Endodermal cell (in vitro differentiated cells): ENCODE measurements at regions not wholly inside any gene's neighbourhood (a gene's known extent, or its start where the extent isn't known, plus 50 kb on each side); places are given as distances from the start of the nearest gene placed in this dataset.

Source experiments
- DNase-seq: peaks from one replicate; pipeline ENCODE4 v3.0.0-alpha.2; 2017
- H3K27ac ChIP-seq: 2 replicates; pipeline ENCODE4 v1.5.1; 2013; ENCODE audit warnings: mild to moderate bottlenecking, low read depth, low read length, moderate library complexity
- H3K27me3 ChIP-seq: 2 replicates; pipeline ENCODE4 v1.6.1; 2013; ENCODE audit warnings: mild to moderate bottlenecking, low read length, moderate library complexity; ENCODE audit not compliant: insufficient read depth, control insufficient read depth, poor library complexity, severe bottlenecking
- H3K36me3 ChIP-seq: 2 replicates; pipeline ENCODE4 v1.7.0; 2013; ENCODE audit warnings: mild to moderate bottlenecking, low read length, moderate library complexity; ENCODE audit not compliant: control insufficient read depth, insufficient read depth
- H3K4me1 ChIP-seq: one replicate; pipeline ENCODE4 v1.7.0; 2013; ENCODE audit warnings: low read length; ENCODE audit not compliant: control insufficient read depth, insufficient read depth
- H3K4me3 ChIP-seq: 2 replicates; pipeline ENCODE4 v1.5.1; 2013; ENCODE audit warnings: mild to moderate bottlenecking, low read length, moderate library complexity
- H3K9ac ChIP-seq: 2 replicates; pipeline ENCODE4 v1.6.1; 2013; ENCODE audit warnings: mild to moderate bottlenecking, low read length, moderate library complexity; ENCODE audit not compliant: poor library complexity, severe bottlenecking; ENCODE audit errors: extremely low read depth
- H3K9me3 ChIP-seq: 2 replicates; pipeline ENCODE4 v1.6.1; 2013; ENCODE audit warnings: mild to moderate bottlenecking, low read length, moderate library complexity; ENCODE audit not compliant: control insufficient read depth
- H3K27ac Mint-ChIP-seq: 2 replicates; pipeline ENCODE4 v1.8.0; 2020; ENCODE audit warnings: mixed read lengths
- H3K27me3 Mint-ChIP-seq: 2 replicates; pipeline ENCODE4 v1.8.0; 2021; ENCODE audit warnings: mild to moderate bottlenecking, mixed read lengths; ENCODE audit not compliant: insufficient read depth
- H3K36me3 Mint-ChIP-seq: 2 replicates; pipeline ENCODE4 v1.8.0; 2020; ENCODE audit warnings: low read depth, mixed read lengths
- H3K4me1 Mint-ChIP-seq: 2 replicates; pipeline ENCODE4 v1.8.0; 2020; ENCODE audit warnings: mixed read lengths
- H3K4me3 Mint-ChIP-seq: 2 replicates; pipeline ENCODE4 v1.8.0; 2020; ENCODE audit warnings: mild to moderate bottlenecking, moderate library complexity, mixed read lengths
- H3K9me3 Mint-ChIP-seq: 2 replicates; pipeline ENCODE4 v1.8.0; 2020; ENCODE audit warnings: mild to moderate bottlenecking, mixed read lengths
- WGBS, 2 experiments: methylation state at CpG; one replicate each; pipeline versions ENCODE4 v1.1.5 to v1.1.7; 2013; ENCODE audit warnings: missing lambda C conversion rate in 2 of 2, mixed read lengths in 1 of 2; ENCODE audit not compliant: insufficient coverage in 1 of 2, insufficient read length in 1 of 2; 5-methylcytosine and 5-hydroxymethylcytosine counted together
- TF ChIP-seq, protein P1 (sequence below): fragments of 200-600 bp; sonication (generic); conservative IDR thresholded peaks from 2 replicates; pipeline ENCODE4 v1.5.0; 2021; ENCODE audit warnings: antibody characterized with exemption, mild to moderate bottlenecking

- TF ChIP-seq, protein P1, sequence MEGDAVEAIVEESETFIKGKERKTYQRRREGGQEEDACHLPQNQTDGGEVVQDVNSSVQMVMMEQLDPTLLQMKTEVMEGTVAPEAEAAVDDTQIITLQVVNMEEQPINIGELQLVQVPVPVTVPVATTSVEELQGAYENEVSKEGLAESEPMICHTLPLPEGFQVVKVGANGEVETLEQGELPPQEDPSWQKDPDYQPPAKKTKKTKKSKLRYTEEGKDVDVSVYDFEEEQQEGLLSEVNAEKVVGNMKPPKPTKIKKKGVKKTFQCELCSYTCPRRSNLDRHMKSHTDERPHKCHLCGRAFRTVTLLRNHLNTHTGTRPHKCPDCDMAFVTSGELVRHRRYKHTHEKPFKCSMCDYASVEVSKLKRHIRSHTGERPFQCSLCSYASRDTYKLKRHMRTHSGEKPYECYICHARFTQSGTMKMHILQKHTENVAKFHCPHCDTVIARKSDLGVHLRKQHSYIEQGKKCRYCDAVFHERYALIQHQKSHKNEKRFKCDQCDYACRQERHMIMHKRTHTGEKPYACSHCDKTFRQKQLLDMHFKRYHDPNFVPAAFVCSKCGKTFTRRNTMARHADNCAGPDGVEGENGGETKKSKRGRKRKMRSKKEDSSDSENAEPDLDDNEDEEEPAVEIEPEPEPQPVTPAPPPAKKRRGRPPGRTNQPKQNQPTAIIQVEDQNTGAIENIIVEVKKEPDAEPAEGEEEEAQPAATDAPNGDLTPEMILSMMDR, result no peak
- Mint-ChIP-seq H3K4me1 (no peaks in the 10 kb centered on the region), H3K9me3 (peaks cover 8% of the 10 kb centered on the region), H3K27ac (no peak overlapping the region), H3K36me3 (no peaks in the 10 kb centered on the region), H3K4me3 (no peak overlapping the region), H3K27me3 (no peaks in the 10 kb centered on the region)
- H3K27me3 ChIP-seq, result no peaks in the 10 kb centered on the region
- H3K4me3 ChIP-seq, result no peak overlapping the region
- H3K27ac ChIP-seq, result no peak overlapping the region
- no peak for DNase-seq
- 83 to 94% methylated on average over 1 of the region's 1 CpG for WGBS, 2 experiments
- no peaks in the 10 kb centered on the region for H3K9me3 ChIP-seq
- H3K4me1 ChIP-seq, result no peaks in the 10 kb centered on the region
- H3K9ac ChIP-seq, result no peak overlapping the region
- H3K36me3 ChIP-seq, result no peaks in the 10 kb centered on the region
These were observed 91.4 kb downstream of the COPS8 start for GRCh38 chr2:237177052-237177451.

- Histone ChIP-seq H3K9ac (no peak overlapping the region), H3K27ac (no peak overlapping the region)
These were observed 92.3 kb downstream of the COPS8 start for GRCh38 chr2:237177986-237178385.

GRCh38 chr2:237178396-237178795 lies 92.7 kb downstream of the COPS8 start:
- Mint-ChIP-seq H3K9me3 (peaks cover 8% of the 10 kb centered on the region), H3K4me1 (no peaks in the 10 kb centered on the region), H3K27ac (no peak overlapping the region), H3K4me3 (no peak overlapping the region), H3K36me3 (no peaks in the 10 kb centered on the region), H3K27me3 (no peaks in the 10 kb centered on the region)
- H3K9ac ChIP-seq, result no peak overlapping the region
- H3K9me3 ChIP-seq, result no peaks in the 10 kb centered on the region
- WGBS, 2 experiments, result 91 to 92% methylated on average over 4 to 6 of the region's 6 CpGs
- DNase-seq, result no peak
- H3K4me1 ChIP-seq, result no peaks in the 10 kb centered on the region
- TF ChIP-seq, protein P1, result no peak
- H3K4me3 ChIP-seq, result no peak overlapping the region
- no peaks in the 10 kb centered on the region for H3K36me3 ChIP-seq
- no peak overlapping the region for H3K27ac ChIP-seq
- no peaks in the 10 kb centered on the region for H3K27me3 ChIP-seq

More at GRCh38 chr2:237177986-237178385, 92.3 kb downstream of the COPS8 start:
- no peak for DNase-seq
- H3K9me3 ChIP-seq, result no peaks in the 10 kb centered on the region
- no peaks in the 10 kb centered on the region for H3K36me3 ChIP-seq
- WGBS, 2 experiments, result 89 to 100% methylated on average over 1 to 2 of the region's 2 CpGs
- Mint-ChIP-seq H3K27ac (no peak overlapping the region), H3K9me3 (peaks cover 8% of the 10 kb centered on the region), H3K27me3 (no peaks in the 10 kb centered on the region), H3K4me1 (no peaks in the 10 kb centered on the region), H3K36me3 (no peaks in the 10 kb centered on the region), H3K4me3 (no peak overlapping the region)
- TF ChIP-seq, protein P1, result no peak
- H3K27me3 ChIP-seq, result no peaks in the 10 kb centered on the region
- H3K4me3 ChIP-seq, result no peak overlapping the region
- no peaks in the 10 kb centered on the region for H3K4me1 ChIP-seq
